HL-60 (cell line): ENCODE measurements at regions not wholly inside any gene's neighbourhood (a gene's known extent, or its start where the extent isn't known, plus 50 kb on each side); places are given as distances from the start of the nearest gene placed in this dataset.

Source experiments
- DNase-seq, 2 experiments: peaks; one replicate each; pipeline ENCODE4 v3.0.0-alpha.2; 2010 to 2020; ENCODE audit warnings: low read depth in 1 of 2, low spot score in 1 of 2
- H3K27ac ChIP-seq: fragments of 250-450 bp; sonication (Bioruptor Pico); replicated peaks from 2 replicates; pipeline ENCODE4 v1.5.1; 2020; ENCODE audit warnings: mild to moderate bottlenecking, moderate library complexity
- H3K27me3 ChIP-seq: fragments of 250-450 bp; sonication (Bioruptor Pico); 2 replicates; pipeline ENCODE4 v1.5.1; 2021; ENCODE audit warnings: mild to moderate bottlenecking, moderate library complexity; ENCODE audit not compliant: insufficient read depth, poor library complexity, severe bottlenecking
- H3K4me3 ChIP-seq: replicated peaks from 2 replicates; pipeline ENCODE4 v1.5.1; 2011; ENCODE audit warnings: mild to moderate bottlenecking, control low read depth, low read length; ENCODE audit not compliant: insufficient read depth
- CTCF ChIP-seq: IDR thresholded peaks from one replicate; pipeline ENCODE4 v1.5.1; 2011; ENCODE audit warnings: low read length, control low read depth, inconsistent platforms; ENCODE audit not compliant: insufficient read depth
- GABPA ChIP-seq: IDR thresholded peaks from 2 replicates; pipeline ENCODE4 v1.6.1; 2012; ENCODE audit warnings: low read depth
- POLR2AphosphoS5 ChIP-seq: IDR thresholded peaks from 2 replicates; pipeline ENCODE4 v1.6.1; 2012; ENCODE audit warnings: low read depth
- REST ChIP-seq: IDR thresholded peaks from 2 replicates; pipeline ENCODE4 v1.6.1; 2012; ENCODE audit warnings: low read depth; ENCODE audit not compliant: insufficient replicate concordance
- SPI1 ChIP-seq: IDR thresholded peaks from 2 replicates; pipeline ENCODE4 v1.6.1; 2012; ENCODE audit warnings: low read depth, mild to moderate bottlenecking, borderline replicate concordance

GRCh38 chr15:24761704-24762302 lies 86.2 kb downstream of the NPAP1 start:
- DNase-seq, result no peak

GRCh38 chr15:24763891-24764290 lies 88.3 kb downstream of the NPAP1 start:
- no peak overlapping the region for H3K27ac ChIP-seq
- no peak for TF ChIP-seq SPI1
- no peak for TF ChIP-seq CTCF
- TF ChIP-seq REST, result no peak
- no peak for TF ChIP-seq GABPA
- TF ChIP-seq POLR2AphosphoS5, result no peak

More at GRCh38 chr15:24761704-24762302, 86.2 kb downstream of the NPAP1 start:
- H3K27me3 ChIP-seq, result no peaks in the 10 kb centered on the region
- H3K27ac ChIP-seq, result no peak overlapping the region
- TF ChIP-seq CTCF (peak; percentile 31), SPI1 (no peak), GABPA (no peak), POLR2AphosphoS5 (no peak), REST (no peak)
- H3K4me3 ChIP-seq, result no peak overlapping the region

GRCh38 chr15:24764375-24765171 lies 89.0 kb downstream of the NPAP1 start:
- no peak overlapping the region for H3K27ac ChIP-seq
- H3K4me3 ChIP-seq, result no peak overlapping the region
- no peak for DNase-seq
- TF ChIP-seq REST (no peak), SPI1 (no peak), CTCF (no peak), GABPA (no peak), POLR2AphosphoS5 (no peak)
- no peaks in the 10 kb centered on the region for H3K27me3 ChIP-seq

More at GRCh38 chr15:24763891-24764290, 88.3 kb downstream of the NPAP1 start:
- H3K4me3 ChIP-seq, result no peak overlapping the region
- no peak for DNase-seq
- H3K27me3 ChIP-seq, result no peaks in the 10 kb centered on the region
